Suppressor macrophage (primary cell): ENCODE measurements at regions not wholly inside any gene's neighbourhood (a gene's known extent, or its start where the extent isn't known, plus 50 kb on each side); places are given as distances from the start of the nearest gene placed in this dataset.

Source experiments
- DNase-seq, 4 experiments: peaks; one replicate each; pipeline ENCODE4 v3.0.0-alpha.2; 2020 to 2022

GRCh38 chr7:101708223-101708622 lies 79.1 kb upstream of the MYL10 start:
- DNase-seq: no peak

GRCh38 chr7:101712652-101713051 lies 83.6 kb upstream of the MYL10 start:
- no peak for DNase-seq

- DNase-seq: no peak
Observed at GRCh38 chr7:101714097-101714496, 85.0 kb upstream of the MYL10 start.

DNA sequence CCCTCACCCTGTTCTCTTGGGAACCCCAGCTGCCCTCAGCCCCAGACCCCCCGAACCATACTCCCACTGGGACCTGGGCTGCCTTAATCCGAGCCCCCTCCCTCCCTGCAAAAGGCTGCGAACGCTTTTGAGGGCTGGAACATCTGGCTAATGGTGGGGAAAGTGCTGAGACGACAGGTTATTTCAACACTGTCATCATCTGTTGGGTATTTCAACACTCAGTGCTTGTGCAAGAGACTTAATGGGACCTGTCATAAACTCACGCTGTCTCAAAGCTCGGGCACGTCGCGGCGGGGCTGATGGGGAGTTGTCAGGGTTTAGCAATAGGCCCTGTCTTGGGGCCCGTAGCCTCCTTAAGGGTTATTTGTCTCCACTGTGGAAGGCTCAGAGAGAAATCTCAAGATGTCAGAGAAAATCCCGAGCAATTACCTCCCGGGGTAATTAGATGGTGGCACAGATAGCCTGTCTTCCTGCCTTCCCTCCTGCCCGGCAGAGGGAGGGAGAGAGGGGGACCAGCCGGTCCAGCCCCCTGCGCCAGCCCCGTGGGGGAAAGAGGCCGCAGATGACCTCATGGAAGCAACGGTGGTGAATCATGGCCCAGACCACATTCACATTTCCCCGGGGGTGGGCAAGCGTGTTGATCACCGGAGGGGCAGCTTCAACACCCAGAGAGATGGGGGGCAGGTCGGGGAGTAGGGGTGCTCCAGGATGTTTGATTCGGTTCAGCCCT lies 88.7 kb upstream of the MYL10 start:
- peak; percentile 95 to 98 (median 96) for DNase-seq

- peak in 3 of 4 experiments; percentile 55 to 73 (median 71) for DNase-seq
Observed at GRCh38 chr7:101718363-101719122, 89.4 kb upstream of the MYL10 start.

DNA sequence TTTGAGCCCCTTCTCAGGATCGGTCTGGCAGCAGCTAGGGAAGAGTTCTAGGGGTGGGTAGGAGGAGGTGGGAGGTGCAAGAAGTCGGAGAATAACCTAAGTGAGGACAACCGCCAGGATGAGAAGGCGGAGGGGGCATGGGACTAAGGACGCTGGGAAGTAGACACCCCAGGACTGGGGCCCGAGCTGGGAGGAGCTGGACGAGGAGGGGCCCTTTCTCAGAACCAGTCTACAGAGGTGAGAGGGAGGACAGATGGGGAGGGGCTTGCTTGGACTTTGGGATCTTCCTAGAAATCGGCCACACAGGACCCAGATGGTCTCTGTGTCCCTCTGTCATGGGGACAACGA lies 90.0 kb upstream of the MYL10 start:
- DNase-seq: no peak

DNA sequence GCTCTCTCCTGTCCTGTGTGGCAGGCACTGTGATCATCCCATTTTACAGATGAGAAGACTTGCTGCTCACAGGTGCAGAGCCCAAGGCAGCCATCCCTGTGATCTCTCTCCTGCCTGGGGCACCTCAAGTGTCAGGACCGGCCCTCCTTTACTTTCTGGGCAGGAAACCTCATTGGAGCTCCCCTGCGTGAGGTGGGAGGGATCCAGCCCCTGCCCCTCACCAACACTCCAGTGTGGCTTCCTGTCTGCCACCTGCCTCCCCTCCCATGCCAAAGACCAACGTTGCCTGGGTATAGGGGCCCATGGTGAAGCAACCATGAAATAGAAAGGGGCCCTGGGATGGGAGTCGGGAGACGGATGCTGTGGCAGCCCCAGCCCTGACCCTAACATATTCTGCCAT lies 91.2 kb upstream of the MYL10 start:
- no peak for DNase-seq

- no peak for DNase-seq
Observed at GRCh38 chr7:101722247-101722646, 93.2 kb upstream of the MYL10 start.

DNA sequence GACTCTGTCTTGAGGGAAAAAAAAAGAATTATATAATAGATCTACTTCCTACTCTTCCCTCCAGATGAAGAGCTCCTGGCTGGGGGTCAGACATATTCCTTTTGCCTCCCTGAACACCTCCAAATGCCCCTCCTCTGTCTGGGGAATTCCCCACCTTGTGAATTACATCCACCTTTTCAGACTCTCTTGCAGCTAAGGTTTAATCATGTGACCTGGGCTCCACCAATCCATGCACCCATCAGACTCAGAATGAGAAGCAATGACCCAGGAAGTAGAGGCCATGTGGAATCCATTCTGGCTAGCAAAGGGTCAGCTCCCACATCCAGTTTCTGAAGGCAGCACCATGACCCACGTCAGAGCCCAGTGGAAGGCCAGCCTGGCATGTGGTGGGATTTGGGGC lies 93.6 kb upstream of the CUX1 start:
- DNase-seq: no peak

DNA sequence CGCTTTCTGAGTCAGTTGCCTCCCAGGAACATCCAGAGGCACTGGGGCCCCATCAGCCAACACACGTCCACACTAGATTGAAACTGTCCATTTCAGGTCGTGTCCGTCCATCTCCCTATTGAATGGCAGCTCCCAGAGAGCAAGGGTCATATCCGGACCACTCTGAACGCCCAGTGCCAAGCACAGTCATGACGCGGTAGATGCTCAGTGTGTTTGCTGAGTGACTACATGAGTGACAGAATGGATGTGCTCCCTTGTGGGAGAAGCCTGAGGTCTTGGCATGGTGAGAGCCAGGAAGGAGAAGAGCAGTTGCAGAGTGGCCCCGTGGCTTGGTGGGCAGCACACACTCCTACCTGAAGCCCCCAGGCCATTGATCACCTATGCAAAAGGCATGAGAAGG lies 92.5 kb upstream of the CUX1 start:
- no peak for DNase-seq

DNA sequence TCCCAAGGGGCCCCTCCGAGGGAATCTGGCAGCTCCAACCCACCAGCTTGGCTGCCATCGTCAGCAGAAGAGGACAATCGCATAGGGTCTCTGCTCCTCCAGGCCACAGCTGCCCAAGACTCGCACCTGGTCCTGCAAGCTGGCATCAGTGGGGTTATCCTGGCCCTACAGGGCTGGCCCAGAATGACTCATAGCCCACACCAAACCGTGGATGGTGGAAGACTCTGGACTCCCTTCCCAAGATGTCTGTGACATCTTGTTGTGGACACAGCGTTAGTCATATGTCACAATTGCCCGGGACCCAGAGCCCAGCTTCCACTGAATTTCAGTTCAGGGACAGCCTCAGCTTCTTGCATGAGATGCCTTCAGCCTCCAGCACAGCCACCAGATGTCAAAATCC lies 91.5 kb upstream of the CUX1 start:
- DNase-seq: no peak

- DNase-seq: no peak
Observed at GRCh38 chr7:101727184-101727583, 90.2 kb upstream of the CUX1 start.

DNA sequence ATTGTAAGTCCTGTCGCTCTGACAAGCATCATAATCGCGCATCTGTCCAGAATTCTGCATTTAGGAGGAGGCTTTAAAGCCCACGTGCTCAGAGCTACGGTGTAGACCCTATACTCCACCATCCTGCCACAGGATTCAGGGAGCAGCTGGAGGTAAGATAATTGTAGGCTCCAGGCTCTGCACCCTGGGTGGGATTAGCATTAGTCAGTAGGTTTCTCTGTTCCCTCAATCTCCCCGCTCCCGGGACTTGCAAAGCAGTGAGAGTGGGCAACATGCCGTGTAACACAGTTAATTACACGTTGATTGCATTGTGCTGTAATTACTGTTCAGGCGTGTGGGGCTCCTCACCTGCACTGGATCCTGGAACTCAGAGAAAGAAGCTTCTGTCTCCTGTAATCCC lies 89.3 kb upstream of the CUX1 start:
- no peak for DNase-seq

DNA sequence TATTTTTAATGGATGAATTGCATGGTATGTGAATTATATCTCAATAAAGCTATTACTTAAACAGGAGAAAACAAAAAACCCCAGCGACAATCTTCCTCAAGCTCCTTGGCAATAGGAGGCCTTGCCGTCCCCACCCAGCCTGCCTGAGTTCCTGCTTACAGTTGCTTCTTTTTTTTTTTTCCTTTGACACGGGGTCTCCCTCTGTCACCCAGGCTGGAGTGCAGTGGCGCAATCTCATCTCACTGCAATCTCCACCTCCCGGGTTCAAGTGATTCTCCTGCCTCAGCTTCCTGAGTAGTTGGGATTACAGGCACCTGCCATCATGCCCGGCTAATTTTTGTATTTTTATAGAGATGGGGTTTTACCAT lies 88.6 kb upstream of the CUX1 start:
- peak; percentile 56 to 87 (median 78) for DNase-seq

DNA sequence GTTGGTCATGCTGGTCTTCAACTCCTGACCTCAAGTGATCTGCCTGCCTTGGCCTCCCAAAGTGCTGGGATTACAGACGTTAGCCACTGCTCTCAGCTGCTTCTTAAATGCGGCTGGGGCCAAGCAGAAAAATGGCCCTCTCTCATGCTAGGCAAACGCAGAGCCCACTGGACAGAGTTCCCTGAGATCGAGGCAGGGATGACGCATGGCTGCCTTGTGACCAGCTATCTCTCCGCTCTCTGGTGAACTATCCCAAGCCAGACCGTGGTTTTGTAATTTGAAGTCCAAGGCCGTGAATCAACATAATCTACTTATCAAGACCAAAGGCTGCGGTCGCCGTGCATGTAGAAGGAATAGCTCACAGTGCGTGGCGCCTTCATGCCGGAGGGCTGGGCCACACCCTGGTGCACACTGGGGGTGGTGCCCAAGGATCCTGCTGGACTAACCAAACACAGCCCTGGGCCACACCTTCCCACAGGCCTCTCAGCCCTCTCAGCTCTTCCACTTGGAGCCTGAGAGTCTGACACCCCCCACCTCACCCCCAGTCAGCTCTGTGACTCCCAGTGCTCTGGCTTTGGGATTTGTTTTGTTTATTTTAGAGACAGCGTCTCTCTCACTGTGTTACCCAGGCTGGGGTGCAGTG lies 88.1 kb upstream of the CUX1 start:
- DNase-seq: peak; percentile 46 to 74 (median 62)

- DNase-seq: no peak
Observed at GRCh38 chr7:101731502-101732084, 85.8 kb upstream of the CUX1 start.

DNA sequence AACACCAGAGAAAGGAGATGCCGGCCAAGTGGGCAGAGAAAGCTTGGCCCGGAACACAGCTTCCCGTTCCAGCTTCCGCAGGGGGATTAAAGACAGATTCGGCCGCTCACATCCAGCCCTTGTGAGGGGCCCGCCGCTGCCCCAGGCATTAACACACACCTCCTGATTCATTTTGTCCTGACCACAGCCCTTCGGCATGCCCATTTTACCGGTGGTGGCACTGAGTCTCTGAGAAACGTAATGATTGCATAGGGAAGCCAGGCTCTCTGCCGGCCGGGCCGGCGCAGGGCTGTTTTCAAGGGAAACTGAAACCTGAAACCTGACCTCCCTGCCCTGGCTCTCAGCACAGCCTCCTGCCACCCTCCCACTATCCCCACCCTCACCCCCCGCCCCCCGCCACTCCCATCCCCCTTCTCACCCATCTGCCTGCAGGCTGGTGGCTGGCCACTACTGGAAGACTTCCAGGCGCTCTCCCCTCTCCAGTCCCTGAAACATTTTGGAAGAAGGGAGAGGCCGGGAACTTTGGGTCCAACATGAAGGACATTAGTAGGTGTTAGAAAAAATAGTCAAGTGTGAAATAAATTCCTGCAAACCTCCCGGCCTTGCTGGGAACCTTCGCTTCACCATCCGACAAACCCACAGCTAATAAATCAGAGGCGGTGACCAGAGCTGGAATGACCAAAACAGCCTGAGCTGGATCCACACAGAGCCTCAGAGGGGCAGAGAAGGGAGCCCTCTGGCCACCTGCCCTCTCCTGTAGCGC lies 83.5 kb upstream of the CUX1 start:
- peak; percentile 55 to 74 (median 68) for DNase-seq

DNA sequence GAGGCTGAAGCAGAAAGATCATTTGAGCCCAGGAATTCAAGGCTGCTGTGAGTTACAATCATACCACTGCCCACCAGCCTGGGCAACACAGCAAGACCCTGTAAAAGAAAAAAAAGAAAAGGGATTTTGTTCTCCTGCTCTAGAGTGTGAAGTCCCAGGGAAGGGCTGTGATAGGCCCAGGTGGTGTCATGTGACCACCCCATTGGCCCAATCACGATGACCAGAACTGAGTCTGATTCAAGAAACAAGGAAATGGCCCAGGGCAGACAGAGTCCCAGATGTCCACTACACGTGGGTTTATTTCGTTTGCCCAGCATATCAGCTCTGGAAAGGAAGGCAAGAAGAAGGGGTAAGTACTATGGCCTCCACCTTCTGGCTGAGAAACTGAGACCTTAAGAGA lies 81.3 kb upstream of the CUX1 start:
- DNase-seq: peak in 1 of 4 experiments; percentile 26

DNA sequence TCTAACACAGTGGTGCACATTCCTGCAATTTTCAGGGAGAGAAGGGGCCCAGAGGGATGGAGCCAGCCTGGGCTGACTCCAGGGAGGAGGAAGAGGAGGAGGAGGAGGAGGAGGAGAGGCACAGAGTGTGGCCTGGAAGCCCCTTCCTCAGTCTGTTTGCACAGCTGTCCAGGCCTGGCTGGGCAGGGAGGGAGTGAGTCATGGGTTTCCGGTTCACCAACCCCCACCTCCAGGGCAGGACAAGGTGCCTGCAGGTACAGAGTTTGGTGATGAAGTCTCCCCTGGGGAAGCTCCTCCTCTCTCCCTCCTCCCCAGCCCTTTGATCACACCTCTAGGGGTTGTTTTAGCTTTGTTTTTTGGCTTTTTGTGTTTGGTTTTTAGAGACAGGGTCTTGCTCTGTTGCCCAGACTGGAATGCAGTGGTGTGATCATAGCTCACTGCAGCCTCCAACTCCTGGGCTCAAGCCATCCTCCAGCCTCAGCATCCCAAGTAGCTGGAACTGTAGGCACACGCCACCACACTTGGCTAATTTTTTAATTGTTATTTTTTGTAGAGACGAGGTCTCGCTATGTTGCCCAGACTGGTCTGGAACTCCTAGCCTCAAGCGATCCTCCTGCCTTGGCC lies 77.5 kb upstream of the CUX1 start:
- DNase-seq: no peak

DNA sequence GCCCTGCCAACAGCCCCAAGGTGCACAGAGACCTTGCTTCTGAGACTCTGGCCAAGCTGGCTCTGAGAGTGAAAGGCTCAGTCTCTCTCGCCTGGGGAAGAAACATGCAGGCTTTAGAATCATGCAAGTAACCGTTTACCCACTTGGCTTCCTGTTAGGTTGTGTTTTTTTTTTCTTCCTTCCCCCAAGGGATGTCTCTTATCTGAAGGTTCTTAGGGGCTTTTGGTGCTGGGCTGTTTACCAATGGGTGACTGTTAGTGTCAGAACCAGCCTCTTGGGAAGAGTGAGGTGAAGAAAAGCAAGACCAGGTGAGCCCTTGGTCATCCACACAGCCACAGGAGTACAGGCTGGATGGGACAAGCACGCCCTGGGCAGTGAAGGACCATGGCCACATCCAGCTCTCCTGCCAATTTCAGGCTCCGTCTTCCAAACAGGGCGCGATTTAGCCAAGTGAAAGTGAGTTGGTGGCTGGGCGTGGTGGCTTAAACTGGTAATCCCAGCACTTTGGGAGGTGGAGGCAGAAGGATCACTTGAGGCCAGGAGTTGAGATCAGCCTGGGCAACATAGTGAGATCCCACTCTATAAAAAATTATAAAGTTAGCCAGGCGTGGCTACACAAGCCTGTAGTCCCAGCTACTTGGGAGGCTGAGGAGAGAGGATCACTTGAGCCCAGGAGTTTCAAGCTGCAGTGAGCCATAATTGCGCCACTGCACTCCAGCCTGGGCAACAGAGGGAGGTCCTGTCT lies 76.3 kb upstream of the CUX1 start:
- DNase-seq: peak in 2 of 4 experiments; percentile 14 to 40

GRCh38 chr7:101743241-101743994 lies 74.0 kb upstream of the CUX1 start:
- peak; percentile 46 to 77 (median 64) for DNase-seq
